Caco-2 (cell line): ENCODE measurements at regions not wholly inside any gene's neighbourhood (a gene's known extent, or its start where the extent isn't known, plus 50 kb on each side); places are given as distances from the start of the nearest gene placed in this dataset.

Source experiments
- BruUV-seq: library from RNA; stranded (reverse); fragments of 400-500 nt; replicated peaks from 2 replicates; lab custom pipeline; 2021; lab: Mats Ljungman, UMichigan
- CTCF ChIA-PET: fragments of 300-600 bp; sonication (Branson Sonifier 250); formaldehyde crosslinking; loops from one replicate; lab custom pipeline; 2022; ENCODE audit warnings: antibody characterized with exemption; lab: Charles Lee
- POLR2A ChIA-PET: fragments of 300-600 bp; sonication (Branson Sonifier 250); formaldehyde crosslinking; loops from one replicate; lab custom pipeline; 2022; ENCODE audit warnings: antibody characterized with exemption; lab: Charles Lee
- DNase-seq, 2 experiments: peaks; one replicate each; pipeline versions ENCODE4 v3.0.0 to v3.0.0-alpha.2; 2020 to 2022
- H3K27me3 ChIP-seq: replicated peaks from 2 replicates; pipeline ENCODE4 v1.6.0; 2011; ENCODE audit warnings: low read length; ENCODE audit not compliant: control insufficient read depth, insufficient read depth
- H3K36me3 ChIP-seq: 2 replicates; pipeline ENCODE4 v1.5.1; 2011; ENCODE audit warnings: low read length; ENCODE audit not compliant: control insufficient read depth, insufficient read depth
- H3K4me1 ChIP-seq: fragments of 250-450 bp; sonication (Bioruptor Pico); 2 replicates; pipeline ENCODE4 v1.5.1; 2020; ENCODE audit warnings: mild to moderate bottlenecking
- H3K4me3 ChIP-seq: 2 replicates; pipeline ENCODE4 v1.5.1; 2011; ENCODE audit warnings: low read depth, mild to moderate bottlenecking, control low read depth, low read length
- H3K9me3 ChIP-seq: fragments of 250-450 bp; sonication (Bioruptor Pico); 2 replicates; pipeline ENCODE4 v1.5.1; 2020; ENCODE audit warnings: mild to moderate bottlenecking, moderate library complexity
- H3K27ac Mint-ChIP-seq: one replicate; pipeline ENCODE4 v1.8.0; 2022; ENCODE audit warnings: mixed read lengths; ENCODE audit not compliant: unreplicated experiment
- H3K27me3 Mint-ChIP-seq: one replicate; pipeline ENCODE4 v1.8.0; 2022; ENCODE audit warnings: mixed read lengths; ENCODE audit not compliant: insufficient read depth, unreplicated experiment
- H3K36me3 Mint-ChIP-seq: one replicate; pipeline ENCODE4 v1.8.0; 2022; ENCODE audit warnings: mild to moderate bottlenecking, mixed read lengths; ENCODE audit not compliant: insufficient read depth, unreplicated experiment
- H3K4me1 Mint-ChIP-seq: one replicate; pipeline ENCODE4 v1.8.0; 2022; ENCODE audit warnings: low read depth, mixed read lengths; ENCODE audit not compliant: unreplicated experiment
- H3K4me3 Mint-ChIP-seq: one replicate; pipeline ENCODE4 v1.8.0; 2022; ENCODE audit warnings: mild to moderate bottlenecking, moderate library complexity, mixed read lengths; ENCODE audit not compliant: unreplicated experiment
- H3K9me3 Mint-ChIP-seq: one replicate; pipeline ENCODE4 v1.8.0; 2022; ENCODE audit warnings: mixed read lengths; ENCODE audit not compliant: unreplicated experiment
- CTCF ChIP-seq, 2 experiments: fragments of 200-600 bp in 1 of 2; IDR thresholded peaks; 1 replicate in 1 of 2; 2 replicates in 1 of 2; pipeline versions ENCODE4 v1.5.1 to v1.8.0; 2011 to 2022; ENCODE audit warnings: antibody characterized with exemption in 1 of 2, control low read depth in 1 of 2, inconsistent platforms in 1 of 2, low read depth in 1 of 2, low read length in 1 of 2, mild to moderate bottlenecking in 1 of 2, moderate library complexity in 1 of 2; ENCODE audit not compliant: insufficient read depth in 1 of 2, severe bottlenecking in 1 of 2, unreplicated experiment in 1 of 2
- intact Hi-C: fragments of 100-400 bp; cut with micrococcal nuclease; formaldehyde crosslinking; loops from one replicate; pipeline ENCODE4 v1.10.0; 2022; ENCODE audit not compliant: unreplicated experiment

DNA sequence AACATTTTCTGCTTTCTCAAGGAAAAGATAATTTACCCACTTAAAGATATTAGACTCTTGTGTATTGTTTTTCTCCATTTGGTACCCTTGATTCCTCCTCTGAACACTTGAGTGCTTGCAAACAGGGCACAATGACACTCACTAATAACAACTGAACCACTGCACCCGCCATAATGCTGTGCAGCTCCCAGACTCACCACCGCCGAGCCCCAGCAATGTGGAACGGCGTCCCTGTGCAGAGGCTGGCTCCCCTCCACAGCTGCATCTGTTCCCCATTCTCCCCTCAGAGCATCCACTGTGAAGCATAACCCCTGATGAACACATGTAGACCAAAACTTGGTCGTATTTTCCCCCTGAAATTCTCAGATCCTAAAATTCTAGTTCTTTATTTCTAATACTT is 276.2 kb upstream of the PLSCR5 start:
- H3K9me3 ChIP-seq = no peaks in the 10 kb centered on the region
- intact Hi-C loops = no loop called here
- TF ChIP-seq CTCF (IDR thresholded peaks at IDR 0.05; ENCODE audit: insufficient read depth in 1 of 2, low read depth in 1 of 2, low read length in 1 of 2, severe bottlenecking in 1 of 2, unreplicated experiment in 1 of 2) = no peak
- ChIA-PET POLR2A (no interaction called here), CTCF (no interaction called here)
- no peak overlapping the region for H3K4me3 ChIP-seq
- Mint-ChIP-seq H3K4me3 (no peak overlapping the region), H3K27me3 (peaks cover 4% of the 10 kb centered on the region), H3K27ac (no peak overlapping the region), H3K9me3 (no peaks in the 10 kb centered on the region), H3K4me1 (no peaks in the 10 kb centered on the region), H3K36me3 (peaks cover 5% of the 10 kb centered on the region)
- H3K27me3 ChIP-seq = no peaks in the 10 kb centered on the region
- no TSS peak for BruUV-seq
- no peaks in the 10 kb centered on the region for H3K36me3 ChIP-seq
- no peaks in the 10 kb centered on the region for H3K4me1 ChIP-seq
- no peak for DNase-seq

DNA sequence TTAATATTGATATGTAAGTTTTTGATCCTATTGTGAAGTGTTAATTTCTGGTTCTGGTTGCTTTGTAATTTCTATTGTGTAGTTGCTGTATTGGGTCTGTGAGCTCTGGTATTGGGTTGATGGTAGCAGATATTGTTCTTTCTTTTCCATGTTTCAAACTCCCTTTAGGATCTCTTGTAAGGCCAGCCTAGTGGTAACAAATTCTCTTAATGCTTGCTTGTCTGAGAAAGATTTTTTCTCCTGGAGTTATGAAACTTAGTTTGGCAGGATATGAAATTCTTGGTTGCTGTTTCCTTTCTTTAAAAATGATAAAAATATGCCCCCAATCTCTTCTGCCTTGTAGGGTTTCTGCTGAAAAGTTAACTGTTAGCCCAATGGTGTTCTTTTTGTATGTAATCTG is 268.6 kb upstream of the PLSCR5 start:
- BruUV-seq = no TSS peak

GRCh38 chr3:146865175-146865755 is 260.1 kb upstream of the PLSCR5 start:
- Mint-ChIP-seq H3K9me3 (no peaks in the 10 kb centered on the region), H3K4me3 (no peak overlapping the region), H3K36me3 (no peaks in the 10 kb centered on the region), H3K27me3 (no peaks in the 10 kb centered on the region), H3K4me1 (no peaks in the 10 kb centered on the region), H3K27ac (no peak overlapping the region)
- intact Hi-C loops = no loop called here
- no peaks in the 10 kb centered on the region for H3K9me3 ChIP-seq
- no peaks in the 10 kb centered on the region for H3K27me3 ChIP-seq
- H3K36me3 ChIP-seq = no peaks in the 10 kb centered on the region
- ChIA-PET POLR2A (no interaction called here), CTCF (no interaction called here)
- DNase-seq = no peak
- no peak for TF ChIP-seq CTCF (IDR thresholded peaks at IDR 0.05; ENCODE audit: insufficient read depth in 1 of 2, low read depth in 1 of 2, low read length in 1 of 2, severe bottlenecking in 1 of 2, unreplicated experiment in 1 of 2)
- BruUV-seq = no TSS peak
- H3K4me3 ChIP-seq = no peak overlapping the region
- H3K4me1 ChIP-seq = no peaks in the 10 kb centered on the region

More for the DNA sequence above, 268.6 kb upstream of the PLSCR5 start:
- H3K4me1 Mint-ChIP-seq = no peaks in the 10 kb centered on the region
- Histone ChIP-seq H3K4me1 (no peaks in the 10 kb centered on the region), H3K27me3 (no peaks in the 10 kb centered on the region), H3K9me3 (no peaks in the 10 kb centered on the region; the same call in 1 of the 2 replicates), H3K36me3 (no peaks in the 10 kb centered on the region), H3K4me3 (no peak overlapping the region)
- no peak for TF ChIP-seq CTCF (IDR thresholded peaks at IDR 0.05; ENCODE audit: insufficient read depth in 1 of 2, low read depth in 1 of 2, low read length in 1 of 2, severe bottlenecking in 1 of 2, unreplicated experiment in 1 of 2)
- no peak overlapping the region for H3K27ac Mint-ChIP-seq
- intact Hi-C loops = no loop called here
- ChIA-PET POLR2A (no interaction called here), CTCF (no interaction called here)
- no peak for DNase-seq
- no peaks in the 10 kb centered on the region for H3K36me3 Mint-ChIP-seq
- no peaks in the 10 kb centered on the region for H3K9me3 Mint-ChIP-seq
- H3K4me3 Mint-ChIP-seq = no peak overlapping the region
- peaks cover 3% of the 10 kb centered on the region for H3K27me3 Mint-ChIP-seq
